Mesothelial cell of epicardium (in vitro differentiated cells): ENCODE measurements at regions not wholly inside any gene's neighbourhood (a gene's known extent, or its start where the extent isn't known, plus 50 kb on each side); places are given as distances from the start of the nearest gene placed in this dataset.

Experiments used
- DNase-seq, 2 experiments: peaks; one replicate each; pipeline ENCODE4 v3.0.0; 2021; ENCODE audit warnings: low spot score in 2 of 2; ENCODE audit not compliant: unreplicated experiment in 2 of 2
- H3K27ac Mint-ChIP-seq: 2 replicates; pipeline ENCODE4 v1.8.0; 2021; ENCODE audit warnings: mixed read lengths
- H3K27me3 Mint-ChIP-seq: 2 replicates; pipeline ENCODE4 v1.8.0; 2021; ENCODE audit warnings: low read depth, mixed read lengths
- H3K36me3 Mint-ChIP-seq: 2 replicates; pipeline ENCODE4 v1.8.0; 2021; ENCODE audit warnings: mixed read lengths
- H3K4me1 Mint-ChIP-seq: 2 replicates; pipeline ENCODE4 v1.8.0; 2021; ENCODE audit warnings: mixed read lengths
- H3K4me3 Mint-ChIP-seq: 2 replicates; pipeline ENCODE4 v1.8.0; 2021; ENCODE audit warnings: mild to moderate bottlenecking, moderate library complexity, mixed read lengths
- H3K9me3 Mint-ChIP-seq: 2 replicates; pipeline ENCODE4 v1.8.0; 2021; ENCODE audit warnings: mixed read lengths
- CTCF ChIP-seq: fragments of 200-600 bp; sonication (generic); IDR thresholded peaks from one replicate; pipeline ENCODE4 v1.5.0; 2021; ENCODE audit warnings: antibody characterized with exemption; ENCODE audit not compliant: unreplicated experiment

GRCh38 chr7:12827219-12827821, 139.9 kb downstream of the ARL4A start:
- Mint-ChIP-seq H3K36me3 (peaks cover 5% of the 10 kb centered on the region), H3K27ac (no peak overlapping the region), H3K4me1 (peaks cover 9% of the 10 kb centered on the region), H3K27me3 (no peaks in the 10 kb centered on the region), H3K9me3 (peaks cover 23% of the 10 kb centered on the region), H3K4me3 (no peak overlapping the region)
- no peak for DNase-seq
- no peak for TF ChIP-seq CTCF

- H3K27me3 Mint-ChIP-seq = no peaks in the 10 kb centered on the region
- no peak overlapping the region for H3K4me3 Mint-ChIP-seq
- H3K36me3 Mint-ChIP-seq = peaks cover 5% of the 10 kb centered on the region
- TF ChIP-seq CTCF = no peak
- H3K9me3 Mint-ChIP-seq = peaks cover 19% of the 10 kb centered on the region
- H3K4me1 Mint-ChIP-seq = peaks cover 9% of the 10 kb centered on the region
- no peak overlapping the region for H3K27ac Mint-ChIP-seq
- no peak for DNase-seq
Measured at GRCh38 chr7:12827920-12828319, 140.5 kb downstream of the ARL4A start.

- H3K27ac Mint-ChIP-seq = no peak overlapping the region
- no peaks in the 10 kb centered on the region for H3K27me3 Mint-ChIP-seq
Measured at GRCh38 chr7:12831024-12831423, 143.6 kb downstream of the ARL4A start.

GRCh38 chr7:12833829-12834228, 146.4 kb downstream of the ARL4A start:
- H3K27ac Mint-ChIP-seq = no peak overlapping the region
- no peak for TF ChIP-seq CTCF

More at GRCh38 chr7:12831024-12831423, 143.6 kb downstream of the ARL4A start:
- TF ChIP-seq CTCF = no peak
- Mint-ChIP-seq H3K4me3 (no peak overlapping the region), H3K36me3 (peaks cover 5% of the 10 kb centered on the region), H3K4me1 (peaks cover 9% of the 10 kb centered on the region), H3K9me3 (peaks cover 19% of the 10 kb centered on the region)
- no peak for DNase-seq

GRCh38 chr7:12834782-12835181, 147.3 kb downstream of the ARL4A start:
- DNase-seq = no peak
- no peaks in the 10 kb centered on the region for H3K27me3 Mint-ChIP-seq
- no peak for TF ChIP-seq CTCF
- peaks cover 19% of the 10 kb centered on the region for H3K9me3 Mint-ChIP-seq
- peaks cover 5% of the 10 kb centered on the region for H3K36me3 Mint-ChIP-seq
- no peak overlapping the region for H3K4me3 Mint-ChIP-seq
- H3K4me1 Mint-ChIP-seq = peaks cover 9% of the 10 kb centered on the region
- H3K27ac Mint-ChIP-seq = no peak overlapping the region

More at GRCh38 chr7:12833829-12834228, 146.4 kb downstream of the ARL4A start:
- no peak for DNase-seq
- Mint-ChIP-seq H3K27me3 (no peaks in the 10 kb centered on the region), H3K4me1 (peaks cover 9% of the 10 kb centered on the region), H3K9me3 (peaks cover 19% of the 10 kb centered on the region), H3K36me3 (peaks cover 5% of the 10 kb centered on the region), H3K4me3 (no peak overlapping the region)
